ENCODE measurements at regions not wholly inside any gene's neighbourhood (a gene's known extent, or its start where the extent isn't known, plus 50 kb on each side); places are given as distances from the start of the nearest gene placed in this dataset.

GRCh38 chr2:106646605-106647004 lies 159.4 kb downstream of the CD8B2 start:
- intact Hi-C loops (cut with DNase I) = no loop called here
- Histone ChIP-seq H3K9me3 (no peaks in the 10 kb centered on the region), H3K4me1 (no peaks in the 10 kb centered on the region), H3K36me3 (no peaks in the 10 kb centered on the region), H3K27me3 (ENCODE audit: low read depth) (no peaks in the 10 kb centered on the region), H3K4me3 (no peak overlapping the region), H3K27ac (no peak overlapping the region)
- ATAC-seq = no peak
- no peak for DNase-seq
- TF ChIP-seq, protein P1, sequence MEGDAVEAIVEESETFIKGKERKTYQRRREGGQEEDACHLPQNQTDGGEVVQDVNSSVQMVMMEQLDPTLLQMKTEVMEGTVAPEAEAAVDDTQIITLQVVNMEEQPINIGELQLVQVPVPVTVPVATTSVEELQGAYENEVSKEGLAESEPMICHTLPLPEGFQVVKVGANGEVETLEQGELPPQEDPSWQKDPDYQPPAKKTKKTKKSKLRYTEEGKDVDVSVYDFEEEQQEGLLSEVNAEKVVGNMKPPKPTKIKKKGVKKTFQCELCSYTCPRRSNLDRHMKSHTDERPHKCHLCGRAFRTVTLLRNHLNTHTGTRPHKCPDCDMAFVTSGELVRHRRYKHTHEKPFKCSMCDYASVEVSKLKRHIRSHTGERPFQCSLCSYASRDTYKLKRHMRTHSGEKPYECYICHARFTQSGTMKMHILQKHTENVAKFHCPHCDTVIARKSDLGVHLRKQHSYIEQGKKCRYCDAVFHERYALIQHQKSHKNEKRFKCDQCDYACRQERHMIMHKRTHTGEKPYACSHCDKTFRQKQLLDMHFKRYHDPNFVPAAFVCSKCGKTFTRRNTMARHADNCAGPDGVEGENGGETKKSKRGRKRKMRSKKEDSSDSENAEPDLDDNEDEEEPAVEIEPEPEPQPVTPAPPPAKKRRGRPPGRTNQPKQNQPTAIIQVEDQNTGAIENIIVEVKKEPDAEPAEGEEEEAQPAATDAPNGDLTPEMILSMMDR (IDR thresholded peaks at IDR 0.05) = no peak

DNA sequence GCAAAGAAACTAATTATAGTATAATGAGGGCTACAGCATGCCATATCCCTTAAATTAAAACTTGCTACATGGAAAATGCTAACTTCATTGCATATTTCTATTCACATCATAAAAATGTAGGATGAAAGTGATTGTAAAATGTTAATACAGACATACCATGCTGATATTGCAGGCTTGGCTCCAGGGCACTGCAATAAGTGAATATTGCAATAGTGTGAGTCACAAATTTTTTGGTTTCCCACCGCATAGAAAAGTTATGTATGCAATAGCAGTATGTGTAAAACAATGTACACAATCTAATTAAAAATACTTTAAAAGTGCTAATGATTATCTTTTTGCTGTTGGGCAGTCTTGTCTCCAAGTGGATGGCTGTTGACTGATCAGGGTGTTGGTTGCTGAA lies 162.1 kb downstream of the CD8B2 start:
- H3K27ac ChIP-seq = no peak overlapping the region
- TF ChIP-seq, protein P1 (IDR thresholded peaks at IDR 0.05) = no peak
- ATAC-seq = no peak
- no peaks in the 10 kb centered on the region for H3K36me3 ChIP-seq
- no peaks in the 10 kb centered on the region for H3K27me3 ChIP-seq (ENCODE audit: low read depth)
- no peak for DNase-seq
- no peaks in the 10 kb centered on the region for H3K9me3 ChIP-seq
- H3K4me3 ChIP-seq = no peak overlapping the region
- intact Hi-C loops (cut with DNase I) = no loop called here
- H3K4me1 ChIP-seq = no peaks in the 10 kb centered on the region

GRCh38 chr2:106653465-106653864 lies 166.3 kb downstream of the CD8B2 start:
- Histone ChIP-seq H3K4me1 (no peaks in the 10 kb centered on the region), H3K9me3 (no peaks in the 10 kb centered on the region), H3K27me3 (ENCODE audit: low read depth) (no peaks in the 10 kb centered on the region), H3K27ac (no peak overlapping the region), H3K36me3 (no peaks in the 10 kb centered on the region), H3K4me3 (no peak overlapping the region)
- intact Hi-C loops (cut with DNase I) = no loop called here
- TF ChIP-seq, protein P1 (IDR thresholded peaks at IDR 0.05) = no peak
- DNase-seq (no peak), ATAC-seq (no peak)

DNA sequence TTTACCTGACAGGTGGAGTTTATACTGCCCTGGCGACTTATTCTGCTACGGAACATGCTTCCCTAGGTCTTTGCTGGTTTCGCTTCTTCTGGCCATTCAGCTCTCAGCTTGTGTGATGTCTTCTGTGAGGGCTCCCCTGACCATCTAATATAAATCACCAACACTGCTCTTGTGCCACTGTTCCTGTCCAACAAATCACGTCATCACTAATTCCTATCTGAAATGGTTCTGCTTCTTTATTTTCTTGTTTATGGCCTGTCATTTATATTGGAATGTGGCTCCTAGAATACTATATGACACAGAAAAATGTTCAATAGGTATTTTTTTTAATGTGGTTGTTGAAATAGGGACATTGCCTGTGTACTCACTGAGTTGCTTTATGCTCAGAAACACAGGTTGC lies 171.5 kb downstream of the CD8B2 start:
- no peaks in the 10 kb centered on the region for H3K36me3 ChIP-seq
- ATAC-seq = no peak
- DNase-seq = no peak
- no peak overlapping the region for H3K27ac ChIP-seq
- no peaks in the 10 kb centered on the region for H3K9me3 ChIP-seq
- no peak overlapping the region for H3K4me3 ChIP-seq
- TF ChIP-seq, protein P1 (IDR thresholded peaks at IDR 0.05) = no peak
- no peaks in the 10 kb centered on the region for H3K27me3 ChIP-seq (ENCODE audit: low read depth)
- no peaks in the 10 kb centered on the region for H3K4me1 ChIP-seq
- intact Hi-C loops (cut with DNase I) = no loop called here

- DNase-seq (no peak), ATAC-seq (no peak)
- TF ChIP-seq, protein P1 (IDR thresholded peaks at IDR 0.05) = no peak
- no peaks in the 10 kb centered on the region for H3K36me3 ChIP-seq
- H3K4me1 ChIP-seq = no peaks in the 10 kb centered on the region
- H3K27me3 ChIP-seq (ENCODE audit: low read depth) = no peaks in the 10 kb centered on the region
- intact Hi-C loops (cut with DNase I) = no loop called here
- no peaks in the 10 kb centered on the region for H3K9me3 ChIP-seq
- no peak overlapping the region for H3K4me3 ChIP-seq
- H3K27ac ChIP-seq = no peak overlapping the region
Observed at GRCh38 chr2:106664669-106665068, 177.5 kb downstream of the CD8B2 start.

All from lower lobe of right lung (tissue), 2 donors.